Gastroesophageal sphincter (tissue), 4 donors: ENCODE measurements at regions not wholly inside any gene's neighbourhood (a gene's known extent, or its start where the extent isn't known, plus 50 kb on each side); places are given as distances from the start of the nearest gene placed in this dataset.

ENCODE experiments used
- ATAC-seq: fragments of 150-250 bp; one replicate; pipeline ENCODE4 v1.9.1; 2016; ENCODE audit warnings: mild to moderate bottlenecking, moderate library complexity
- H3K27ac ChIP-seq, 4 donors: fragments of 200-600 bp; sonication (generic) in 3 of 4; 1 replicate in 3 of 4; 2 replicates in 1 of 4; pipeline ENCODE4 v1.5.1; 2016 to 2019
- H3K27me3 ChIP-seq: fragments of 200-600 bp; sonication (generic); one replicate; pipeline ENCODE4 v1.5.1; 2019
- H3K36me3 ChIP-seq, 2 donors: fragments of 200-600 bp; sonication (generic); one replicate each; pipeline ENCODE4 v1.5.1; 2019; ENCODE audit warnings: control low read depth in 1 of 2
- H3K4me1 ChIP-seq, 3 donors: fragments of 200-600 bp; sonication (generic); 1 replicate in 2 of 3; 2 replicates in 1 of 3; pipeline ENCODE4 v1.5.1; 2016 to 2019; ENCODE audit warnings: control low read depth in 2 of 3
- H3K4me3 ChIP-seq, 2 donors: fragments of 200-600 bp; sonication (generic); one replicate each; pipeline ENCODE4 v1.5.1; 2019; ENCODE audit warnings: mild to moderate bottlenecking in 1 of 2, moderate library complexity in 1 of 2
- H3K9me3 ChIP-seq, 3 donors: fragments of 200-600 bp; sonication (generic); one replicate each; pipeline ENCODE4 v1.5.1; 2017 to 2019; ENCODE audit warnings: control low read depth in 2 of 3
- CTCF ChIP-seq, 4 experiments: fragments of 200-600 bp in 2 of 4; fragments of 450-650 bp in 2 of 4; sonication (generic) in 1 of 4; IDR thresholded peaks; one replicate each; pipeline ENCODE4 v1.5.1; 2017 to 2019; ENCODE audit warnings: antibody characterized with exemption in 4 of 4, mild to moderate bottlenecking in 2 of 4, moderate library complexity in 2 of 4
- EP300 ChIP-seq: sonication (generic); formaldehyde crosslinking; IDR thresholded peaks from one replicate; pipeline ENCODE4 v1.6.1; 2017; ENCODE audit warnings: antibody characterized with exemption, mild to moderate bottlenecking
- POLR2A ChIP-seq, 2 donors: fragments of 450-650 bp; IDR thresholded peaks; one replicate each; pipeline ENCODE4 v1.6.1; 2017; ENCODE audit warnings: antibody characterized with exemption in 2 of 2, mild to moderate bottlenecking in 2 of 2, moderate library complexity in 1 of 2
- POLR2AphosphoS5 ChIP-seq: sonication (generic); formaldehyde crosslinking; IDR thresholded peaks from one replicate; pipeline ENCODE4 v1.6.1; 2017; ENCODE audit warnings: antibody characterized with exemption
- WGBS, 2 donors: methylation state at CpG; one replicate each; pipeline ENCODE4 v1.1.5; 2018; ENCODE audit warnings: low coverage in 1 of 2; 5-methylcytosine and 5-hydroxymethylcytosine counted together

DNA sequence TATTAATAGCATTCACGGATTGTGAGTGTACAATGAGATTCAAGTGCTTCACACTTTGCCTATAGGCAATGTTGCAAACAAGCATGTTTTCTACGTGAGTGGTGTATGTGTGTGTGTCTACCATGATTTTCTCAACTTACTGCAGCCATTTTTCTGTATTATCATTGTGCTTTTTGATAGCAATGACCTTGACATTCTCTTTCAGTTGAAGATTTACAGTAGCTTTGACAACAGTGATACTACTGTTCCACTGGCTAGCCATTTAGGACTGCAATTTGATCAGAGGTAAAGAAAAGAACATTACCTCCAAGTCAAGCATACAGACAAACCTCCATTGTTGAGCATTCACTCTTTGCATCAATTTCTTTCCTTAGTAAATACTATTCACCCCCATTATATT lies 297.0 kb downstream of the MAN2A1 start:
- no peaks in the 10 kb centered on the region for H3K4me1 ChIP-seq
- no peak overlapping the region for H3K4me3 ChIP-seq
- no peaks in the 10 kb centered on the region for H3K27me3 ChIP-seq
- no peaks in the 10 kb centered on the region for H3K36me3 ChIP-seq
- 88 to 90% methylated on average over 2 of the region's 2 CpGs for WGBS, 2 donors
- no peaks in the 10 kb centered on the region for H3K9me3 ChIP-seq
- no peak for ATAC-seq
- no peak overlapping the region for H3K27ac ChIP-seq
- no peak for TF ChIP-seq EP300
- TF ChIP-seq CTCF (IDR thresholded peaks at IDR 0.05): no peak
- TF ChIP-seq POLR2A (IDR thresholded peaks at IDR 0.05): no peak
- TF ChIP-seq POLR2AphosphoS5: no peak

DNA sequence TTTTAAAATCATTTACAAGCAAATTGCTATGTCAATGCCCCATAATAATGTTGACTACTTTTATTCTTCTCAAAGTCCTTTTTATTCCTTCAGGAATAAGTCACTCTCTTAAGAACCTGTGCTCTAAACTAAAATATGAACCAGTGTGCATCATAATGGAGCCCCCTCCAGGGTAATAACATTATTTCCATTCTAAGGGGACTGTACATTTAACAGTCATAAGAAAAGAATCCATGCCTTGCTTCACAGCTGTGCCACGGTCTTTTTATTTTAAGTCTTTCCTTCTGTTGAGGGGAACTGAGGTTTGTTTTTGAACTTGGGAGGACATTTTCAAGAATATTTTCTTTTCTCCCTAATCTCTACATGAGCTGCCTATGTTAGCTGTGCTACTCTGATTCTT lies 297.6 kb downstream of the MAN2A1 start:
- 0% methylated on average over 1 of the region's 1 CpG for WGBS, 2 donors
- Histone ChIP-seq H3K27ac (peak overlapping the region in 1 of 4 donors; percentile 41), H3K36me3 (no peaks in the 10 kb centered on the region), H3K4me3 (no peak overlapping the region), H3K4me1 (no peaks in the 10 kb centered on the region), H3K9me3 (no peaks in the 10 kb centered on the region), H3K27me3 (no peaks in the 10 kb centered on the region)
- TF ChIP-seq POLR2AphosphoS5: no peak
- no peak for ATAC-seq

DNA sequence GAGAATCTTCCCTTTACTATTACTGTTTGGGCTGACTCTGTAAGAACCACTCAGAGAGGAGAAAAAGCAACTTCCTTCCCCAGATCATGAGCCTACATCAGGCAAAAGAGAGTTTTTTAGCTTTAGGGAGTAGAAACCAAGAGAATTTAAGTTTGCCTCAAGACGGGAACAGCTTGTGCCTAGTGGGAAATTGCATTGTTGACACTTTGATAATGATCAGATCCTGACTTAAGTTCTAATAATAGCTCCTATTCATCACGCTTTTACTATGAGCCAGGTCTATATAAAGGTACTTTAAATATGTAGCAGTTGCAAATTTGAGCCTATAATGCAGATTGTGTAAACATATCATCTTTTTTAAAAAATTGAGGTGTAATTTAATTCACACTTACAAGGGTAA lies 298.2 kb downstream of the MAN2A1 start:
- Histone ChIP-seq H3K27ac (peak overlapping the region in 1 of 4 donors; percentile 41), H3K9me3 (no peaks in the 10 kb centered on the region), H3K27me3 (no peaks in the 10 kb centered on the region), H3K4me1 (no peaks in the 10 kb centered on the region), H3K36me3 (no peaks in the 10 kb centered on the region), H3K4me3 (no peak overlapping the region)
- peak; percentile 25 for ATAC-seq
- WGBS, 2 donors: 19 to 42% methylated on average over 2 of the region's 2 CpGs
- TF ChIP-seq EP300 (no peak), POLR2A (IDR thresholded peaks at IDR 0.05) (no peak), POLR2AphosphoS5 (peak; percentile 79)

GRCh38 chr5:109989161-109989560 lies 299.4 kb downstream of the MAN2A1 start:
- no peaks in the 10 kb centered on the region for H3K36me3 ChIP-seq
- no peak for TF ChIP-seq POLR2A (IDR thresholded peaks at IDR 0.05)
- TF ChIP-seq EP300: no peak
- no peaks in the 10 kb centered on the region for H3K9me3 ChIP-seq
- no peak overlapping the region for H3K4me3 ChIP-seq
- H3K4me1 ChIP-seq: no peaks in the 10 kb centered on the region
- ATAC-seq: no peak
- H3K27ac ChIP-seq: no peak overlapping the region
- H3K27me3 ChIP-seq: no peaks in the 10 kb centered on the region
- 76 to 93% methylated on average over 6 of the region's 7 CpGs for WGBS, 2 donors

- Histone ChIP-seq H3K4me1 (no peaks in the 10 kb centered on the region), H3K27ac (no peak overlapping the region), H3K9me3 (no peaks in the 10 kb centered on the region), H3K27me3 (no peaks in the 10 kb centered on the region), H3K36me3 (no peaks in the 10 kb centered on the region), H3K4me3 (no peak overlapping the region)
- 93 to 96% methylated on average over 4 of the region's 4 CpGs for WGBS, 2 donors
- no peak for ATAC-seq
- TF ChIP-seq POLR2AphosphoS5: no peak
- no peak for TF ChIP-seq CTCF (IDR thresholded peaks at IDR 0.05)
- TF ChIP-seq EP300: no peak
- TF ChIP-seq POLR2A (IDR thresholded peaks at IDR 0.05): no peak
Observed at GRCh38 chr5:109989994-109990722, 300.4 kb downstream of the MAN2A1 start.

- WGBS, 2 donors: 79 to 90% methylated on average over 2 of the region's 2 CpGs
- Histone ChIP-seq H3K4me3 (no peak overlapping the region), H3K36me3 (no peaks in the 10 kb centered on the region), H3K4me1 (no peaks in the 10 kb centered on the region), H3K27me3 (no peaks in the 10 kb centered on the region), H3K9me3 (no peaks in the 10 kb centered on the region), H3K27ac (no peak overlapping the region)
- ATAC-seq: no peak
- TF ChIP-seq EP300: no peak
Observed at GRCh38 chr5:109990723-109991359, 301.1 kb downstream of the MAN2A1 start.
